Heart right ventricle (tissue), 16 donors: ENCODE measurements at regions not wholly inside any gene's neighbourhood (a gene's known extent, or its start where the extent isn't known, plus 50 kb on each side); places are given as distances from the start of the nearest gene placed in this dataset.

Source experiments
- ATAC-seq, 8 donors: fragments of 200-7000 bp; cut with Tn5 transposase; one replicate each; pipeline ENCODE4 v1.9.1; 2020; ENCODE audit warnings: mild to moderate bottlenecking in 8 of 8, moderate library complexity in 8 of 8, moderate number of reproducible peaks in 1 of 8
- DNase-seq, 2 donors: peaks; one replicate each; pipeline ENCODE4 v3.0.0-alpha.2; 2020
- H3K27ac ChIP-seq, 10 donors: fragments of 200-600 bp; sonication (generic) in 2 of 10; one replicate each; pipeline versions ENCODE4 v1.5.0 to v1.8.0; 2020 to 2022; ENCODE audit warnings: mild to moderate bottlenecking in 3 of 10
- H3K27me3 ChIP-seq, 7 donors: fragments of 200-600 bp; one replicate each; pipeline ENCODE4 v1.8.0; 2021 to 2022; ENCODE audit warnings: mild to moderate bottlenecking in 2 of 7
- H3K36me3 ChIP-seq, 9 donors: fragments of 200-600 bp; sonication (generic) in 1 of 9; one replicate each; pipeline versions ENCODE4 v1.5.0 to v1.8.0; 2020 to 2022; ENCODE audit warnings: mild to moderate bottlenecking in 2 of 9
- H3K4me1 ChIP-seq, 9 donors: fragments of 200-600 bp; sonication (generic) in 1 of 9; one replicate each; pipeline versions ENCODE4 v1.5.0 to v1.8.0; 2020 to 2022; ENCODE audit warnings: mild to moderate bottlenecking in 4 of 9
- H3K4me3 ChIP-seq, 10 donors: fragments of 200-600 bp; sonication (generic) in 2 of 10; one replicate each; pipeline versions ENCODE4 v1.5.0 to v1.8.0; 2020 to 2022; ENCODE audit warnings: mild to moderate bottlenecking in 7 of 10, moderate library complexity in 2 of 10
- H3K9me3 ChIP-seq, 11 donors: fragments of 200-600 bp in 10 of 11; sonication (generic) in 2 of 11; one replicate each; pipeline versions ENCODE4 v1.5.0 to v1.8.0; 2013 to 2022; ENCODE audit warnings: mild to moderate bottlenecking in 2 of 11, control low read depth in 1 of 11, moderate library complexity in 1 of 11
- WGBS, 2 donors: extraction: QIAGEN DNeasy Blood & Tissue Kit; methylation state at CpG; one replicate each; pipeline ENCODE4 v1.1.7; 2013; ENCODE audit warnings: inconsistent platforms in 1 of 2; 5-methylcytosine and 5-hydroxymethylcytosine counted together
- intact Hi-C, 10 donors: fragments of 100-400 bp; cut with DNase I; formaldehyde crosslinking; loops; one replicate each; pipeline versions ENCODE4 v1.11.1 to v1.14.2; 2022
- TF ChIP-seq, protein P1 (sequence below), 9 donors: fragments of 200-600 bp; sonication (generic) in 2 of 9; IDR thresholded peaks; one replicate each; pipeline versions ENCODE4 v1.5.0 to v1.8.0; 2021 to 2022; ENCODE audit warnings: antibody characterized with exemption in 9 of 9, mild to moderate bottlenecking in 5 of 9, moderate library complexity in 1 of 9
- donor health status: Arrhythmogenic right ventricular cardiomyopathy.
- donor health status: ischemic (EF 13 %, LVEDD 7.1; RV severe dilation, severe dysfunction).
- donor health status: healthy with polysubstance abuse.
- donor health status: DM: no; HTN: yes; CAD: no.
- donor health status: DM: no; HTN: no; CAD: no.
- donor health status: ischemic (EF 25% LVEDD 6.9; RV normal size, moderate dysfunction).
- donor health status: ischemic (EF 25% LVEDD 5.7; RV mildly dilated, moderate dysfunction).
- donor health status: healthy.
- donor health status: DM: yes; HTN: yes; CAD: no.
- donor health status: Ischemic cardiomyopathy.
- donor health status: ischemic (EF 35%, LVEDD 5.7; RV mildly dilated, moderate dysfunction).
- donor health status: nonischemic (EF 11% LVEDD 7.7; RV severe dilation, severe dysfunction).
- donor health status: DM: yes; HTN: yes; CAD: no.
- donor health status: PGD.
- donor health status: ischemic (EF 29% LVEDD 5.4; RV normal size, mild dysfunction).
- donor health status: nonischemic (EF 23%, LVEDD 6.1; RV moderate dilation, normal function).

DNA sequence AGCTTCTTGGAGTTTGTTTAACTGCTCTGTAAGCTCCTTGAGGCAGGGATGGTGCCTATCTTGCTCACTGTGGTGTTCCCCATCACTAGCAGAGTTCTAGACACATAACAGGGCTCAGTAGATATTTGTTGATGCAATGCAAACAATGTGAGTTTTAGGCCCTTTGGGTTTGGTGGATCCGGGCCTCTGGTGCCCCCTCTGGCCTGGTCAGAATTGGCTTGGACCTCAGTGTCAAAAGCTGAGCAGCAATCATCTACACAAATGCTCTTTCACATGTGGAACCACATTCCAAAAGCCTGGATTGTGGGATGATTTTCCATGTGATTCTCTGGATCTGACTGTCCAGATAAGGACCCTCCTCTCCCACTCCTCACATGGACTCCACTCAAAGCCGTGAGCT lies 53.4 kb upstream of the BCAR3 start:
- ATAC-seq (no peak), DNase-seq (no peak)
- 87 to 97% methylated on average over 2 of the region's 2 CpGs for WGBS, 2 donors
- Histone ChIP-seq H3K27ac (no peak overlapping the region), H3K4me1 (peaks cover 0 to 22% (median 0%) of the 10 kb centered on the region in 9 donors), H3K27me3 (no peaks in the 10 kb centered on the region), H3K36me3 (no peaks in the 10 kb centered on the region), H3K4me3 (no peak overlapping the region), H3K9me3 (no peaks in the 10 kb centered on the region)
- TF ChIP-seq, protein P1, sequence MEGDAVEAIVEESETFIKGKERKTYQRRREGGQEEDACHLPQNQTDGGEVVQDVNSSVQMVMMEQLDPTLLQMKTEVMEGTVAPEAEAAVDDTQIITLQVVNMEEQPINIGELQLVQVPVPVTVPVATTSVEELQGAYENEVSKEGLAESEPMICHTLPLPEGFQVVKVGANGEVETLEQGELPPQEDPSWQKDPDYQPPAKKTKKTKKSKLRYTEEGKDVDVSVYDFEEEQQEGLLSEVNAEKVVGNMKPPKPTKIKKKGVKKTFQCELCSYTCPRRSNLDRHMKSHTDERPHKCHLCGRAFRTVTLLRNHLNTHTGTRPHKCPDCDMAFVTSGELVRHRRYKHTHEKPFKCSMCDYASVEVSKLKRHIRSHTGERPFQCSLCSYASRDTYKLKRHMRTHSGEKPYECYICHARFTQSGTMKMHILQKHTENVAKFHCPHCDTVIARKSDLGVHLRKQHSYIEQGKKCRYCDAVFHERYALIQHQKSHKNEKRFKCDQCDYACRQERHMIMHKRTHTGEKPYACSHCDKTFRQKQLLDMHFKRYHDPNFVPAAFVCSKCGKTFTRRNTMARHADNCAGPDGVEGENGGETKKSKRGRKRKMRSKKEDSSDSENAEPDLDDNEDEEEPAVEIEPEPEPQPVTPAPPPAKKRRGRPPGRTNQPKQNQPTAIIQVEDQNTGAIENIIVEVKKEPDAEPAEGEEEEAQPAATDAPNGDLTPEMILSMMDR (IDR thresholded peaks at IDR 0.05): peak in 4 of 9 donors; percentile 15 to 37 (median 32)
- intact Hi-C loops: no loop called here

DNA sequence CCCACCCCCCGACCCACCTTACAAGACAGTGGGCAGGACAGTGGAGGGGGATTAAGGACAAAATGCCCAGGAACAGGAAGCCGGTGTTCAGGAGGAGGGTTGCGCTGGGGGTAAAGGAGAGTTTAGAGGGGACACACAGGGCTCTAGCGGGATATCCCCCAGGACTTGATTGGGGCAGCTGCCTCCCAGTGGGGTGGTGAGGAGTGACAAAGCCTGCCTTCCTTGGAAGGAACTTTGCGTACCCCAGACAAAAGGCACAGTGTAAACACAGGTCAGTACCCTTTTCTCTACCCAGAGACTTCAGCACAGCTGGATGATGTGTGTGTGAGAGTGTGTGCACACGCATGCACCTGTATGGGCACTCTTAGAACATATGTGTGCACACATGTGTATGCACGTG lies 51.7 kb upstream of the BCAR3 start:
- no peak overlapping the region for H3K27ac ChIP-seq

DNA sequence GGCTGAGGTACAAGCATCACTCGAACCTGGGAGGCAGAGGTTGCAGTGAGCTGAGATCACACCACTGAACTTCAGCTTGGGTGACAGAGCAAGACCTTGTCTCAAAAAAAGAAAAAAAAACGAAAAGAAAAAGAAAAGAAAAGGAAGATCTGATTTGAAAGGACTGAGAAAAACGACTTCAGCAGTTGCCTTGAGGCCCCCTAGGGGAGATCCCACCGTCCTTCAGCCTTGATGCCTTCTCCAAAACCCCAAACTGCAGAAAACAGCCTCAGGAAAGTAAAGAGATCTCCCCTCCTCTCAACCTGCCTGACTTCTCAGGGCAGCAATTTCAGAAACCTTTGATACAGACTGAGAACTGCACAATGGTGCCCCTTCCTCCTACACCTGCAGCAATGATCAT lies 50.9 kb upstream of the BCAR3 start:
- Histone ChIP-seq H3K27ac (no peak overlapping the region), H3K4me1 (peaks cover 0 to 34% (median 7%) of the 10 kb centered on the region in 9 donors), H3K36me3 (no peaks in the 10 kb centered on the region), H3K27me3 (no peaks in the 10 kb centered on the region), H3K4me3 (no peak overlapping the region), H3K9me3 (no peaks in the 10 kb centered on the region)
- TF ChIP-seq, protein P1 (IDR thresholded peaks at IDR 0.05): peak in 2 of 9 donors; percentile 8 to 26
- ATAC-seq: no peak
- 52 to 70% methylated on average over 4 of the region's 4 CpGs for WGBS, 2 donors
- no peak for DNase-seq
- intact Hi-C loops: no loop called here

More for the DNA sequence above, 51.7 kb upstream of the BCAR3 start:
- no peaks in the 10 kb centered on the region for H3K36me3 ChIP-seq
- intact Hi-C loops: no loop called here
- WGBS, 2 donors: 90 to 91% methylated on average over 7 of the region's 7 CpGs
- ATAC-seq: no peak
- peaks cover 0 to 28% (median 5%) of the 10 kb centered on the region in 9 donors for H3K4me1 ChIP-seq
- no peak overlapping the region for H3K4me3 ChIP-seq
- no peak for DNase-seq
- H3K9me3 ChIP-seq: no peaks in the 10 kb centered on the region
- no peaks in the 10 kb centered on the region for H3K27me3 ChIP-seq
- TF ChIP-seq, protein P1 (IDR thresholded peaks at IDR 0.05): no peak
